Sigmoid colon (tissue), 4 donors: ENCODE measurements at regions not wholly inside any gene's neighbourhood (a gene's known extent, or its start where the extent isn't known, plus 50 kb on each side); places are given as distances from the start of the nearest gene placed in this dataset.

Source experiments
- EP300 ChIP-seq, 4 donors: sonication (generic); formaldehyde crosslinking; IDR thresholded peaks; one replicate each; pipeline ENCODE4 v1.6.1; 2017; ENCODE audit warnings: antibody characterized with exemption in 4 of 4
- POLR2A ChIP-seq, 2 donors: fragments of 450-650 bp; IDR thresholded peaks; one replicate each; pipeline ENCODE4 v1.6.1; 2016; ENCODE audit warnings: antibody characterized with exemption in 2 of 2, mild to moderate bottlenecking in 2 of 2, moderate library complexity in 2 of 2
- POLR2AphosphoS5 ChIP-seq, 4 donors: sonication (generic); formaldehyde crosslinking; IDR thresholded peaks; one replicate each; pipeline ENCODE4 v1.6.1; 2017; ENCODE audit warnings: antibody characterized with exemption in 4 of 4
- TF ChIP-seq, protein P1 (sequence below), 4 experiments: fragments of 450-650 bp in 3 of 4; fragments of 200-600 bp in 1 of 4; IDR thresholded peaks; one replicate each; pipeline ENCODE4 v1.5.1; 2016 to 2019; ENCODE audit warnings: antibody characterized with exemption in 4 of 4, mild to moderate bottlenecking in 3 of 4, moderate library complexity in 2 of 4

- TF ChIP-seq POLR2A (IDR thresholded peaks at IDR 0.05) (no peak), POLR2AphosphoS5 (IDR thresholded peaks at IDR 0.05) (no peak), EP300 (IDR thresholded peaks at IDR 0.05) (no peak)
- TF ChIP-seq, protein P1, sequence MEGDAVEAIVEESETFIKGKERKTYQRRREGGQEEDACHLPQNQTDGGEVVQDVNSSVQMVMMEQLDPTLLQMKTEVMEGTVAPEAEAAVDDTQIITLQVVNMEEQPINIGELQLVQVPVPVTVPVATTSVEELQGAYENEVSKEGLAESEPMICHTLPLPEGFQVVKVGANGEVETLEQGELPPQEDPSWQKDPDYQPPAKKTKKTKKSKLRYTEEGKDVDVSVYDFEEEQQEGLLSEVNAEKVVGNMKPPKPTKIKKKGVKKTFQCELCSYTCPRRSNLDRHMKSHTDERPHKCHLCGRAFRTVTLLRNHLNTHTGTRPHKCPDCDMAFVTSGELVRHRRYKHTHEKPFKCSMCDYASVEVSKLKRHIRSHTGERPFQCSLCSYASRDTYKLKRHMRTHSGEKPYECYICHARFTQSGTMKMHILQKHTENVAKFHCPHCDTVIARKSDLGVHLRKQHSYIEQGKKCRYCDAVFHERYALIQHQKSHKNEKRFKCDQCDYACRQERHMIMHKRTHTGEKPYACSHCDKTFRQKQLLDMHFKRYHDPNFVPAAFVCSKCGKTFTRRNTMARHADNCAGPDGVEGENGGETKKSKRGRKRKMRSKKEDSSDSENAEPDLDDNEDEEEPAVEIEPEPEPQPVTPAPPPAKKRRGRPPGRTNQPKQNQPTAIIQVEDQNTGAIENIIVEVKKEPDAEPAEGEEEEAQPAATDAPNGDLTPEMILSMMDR (IDR thresholded peaks at IDR 0.05), result no peak
Measured at GRCh38 chr7:22563032-22563501, 63.1 kb upstream of the STEAP1B start.
